Parathyroid adenoma (tissue), 2 donors: ENCODE measurements at regions not wholly inside any gene's neighbourhood (a gene's known extent, or its start where the extent isn't known, plus 50 kb on each side); places are given as distances from the start of the nearest gene placed in this dataset.
A peak's percentile ranks its signal among the peaks of the same experiment; 100 is the strongest.

Source experiments
- H2AFZ ChIP-seq: fragments of 300-600 bp; sonication (generic); one replicate; pipeline ENCODE4 v1.7.0; 2017; ENCODE audit warnings: antibody characterized with exemption, mild to moderate bottlenecking
- H3K27ac ChIP-seq: fragments of 300-600 bp; sonication (generic); one replicate; pipeline ENCODE4 v1.7.0; 2017
- H3K27me3 ChIP-seq: fragments of 300-600 bp; sonication (generic); one replicate; pipeline ENCODE4 v1.7.0; 2017; ENCODE audit warnings: low read length; ENCODE audit not compliant: control insufficient read depth, insufficient read depth
- H3K36me3 ChIP-seq: fragments of 300-600 bp; sonication (generic); one replicate; pipeline ENCODE4 v1.7.0; 2017; ENCODE audit warnings: low read length; ENCODE audit not compliant: control insufficient read depth, insufficient read depth
- H3K4me1 ChIP-seq: fragments of 300-600 bp; sonication (generic); one replicate; pipeline ENCODE4 v1.7.0; 2017; ENCODE audit warnings: control low read depth
- H3K4me2 ChIP-seq: fragments of 300-600 bp; sonication (generic); one replicate; pipeline ENCODE4 v1.7.0; 2017; ENCODE audit warnings: low read length
- H3K4me3 ChIP-seq: fragments of 300-600 bp; sonication (generic); one replicate; pipeline ENCODE4 v1.7.0; 2017; ENCODE audit warnings: low read depth, low read length
- H3K79me2 ChIP-seq: fragments of 300-600 bp; sonication (generic); one replicate; pipeline ENCODE4 v1.7.0; 2017; ENCODE audit warnings: control low read depth
- H3K9ac ChIP-seq: fragments of 300-600 bp; sonication (generic); one replicate; pipeline ENCODE4 v1.7.0; 2017; ENCODE audit warnings: mild to moderate bottlenecking
- H3K9me3 ChIP-seq: fragments of 300-600 bp; sonication (generic); one replicate; pipeline ENCODE4 v1.7.0; 2017; ENCODE audit warnings: low read length; ENCODE audit not compliant: control insufficient read depth
- TF ChIP-seq, protein P1 (sequence below): fragments of 300-600 bp; sonication (generic); IDR thresholded peaks from one replicate; pipeline ENCODE4 v1.7.0; 2017; ENCODE audit warnings: antibody characterized with exemption, mild to moderate bottlenecking
- donor health status: primary hyperparathyroidism.

DNA sequence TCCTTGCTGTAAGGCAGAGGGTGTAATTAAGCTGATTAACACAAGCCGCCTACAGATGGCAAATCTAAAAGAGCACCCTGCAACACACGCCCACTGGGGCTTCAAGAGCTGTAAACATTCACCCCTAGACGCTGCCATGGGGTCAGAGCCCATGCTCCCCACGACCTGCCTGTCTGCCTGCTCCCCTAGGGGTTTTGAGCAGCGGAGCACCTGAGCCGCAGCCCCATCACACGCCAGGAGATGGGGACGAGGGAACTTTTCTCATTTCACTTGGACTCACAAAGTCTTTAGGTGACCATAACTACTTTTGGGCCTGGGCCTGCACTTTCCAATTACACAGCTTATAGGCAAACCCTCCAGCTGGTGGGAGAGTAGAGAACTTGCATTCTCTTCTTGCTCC is 99.0 kb upstream of the SOX4 start:
- Histone ChIP-seq H3K36me3 (no peaks in the 10 kb centered on the region), H2AFZ (no peak overlapping the region), H3K4me3 (no peak overlapping the region), H3K9me3 (no peaks in the 10 kb centered on the region), H3K27ac (no peak overlapping the region), H3K4me1 (no peaks in the 10 kb centered on the region), H3K9ac (no peak overlapping the region), H3K27me3 (no peaks in the 10 kb centered on the region), H3K4me2 (no peak overlapping the region), H3K79me2 (no peaks in the 10 kb centered on the region)
- TF ChIP-seq, protein P1, sequence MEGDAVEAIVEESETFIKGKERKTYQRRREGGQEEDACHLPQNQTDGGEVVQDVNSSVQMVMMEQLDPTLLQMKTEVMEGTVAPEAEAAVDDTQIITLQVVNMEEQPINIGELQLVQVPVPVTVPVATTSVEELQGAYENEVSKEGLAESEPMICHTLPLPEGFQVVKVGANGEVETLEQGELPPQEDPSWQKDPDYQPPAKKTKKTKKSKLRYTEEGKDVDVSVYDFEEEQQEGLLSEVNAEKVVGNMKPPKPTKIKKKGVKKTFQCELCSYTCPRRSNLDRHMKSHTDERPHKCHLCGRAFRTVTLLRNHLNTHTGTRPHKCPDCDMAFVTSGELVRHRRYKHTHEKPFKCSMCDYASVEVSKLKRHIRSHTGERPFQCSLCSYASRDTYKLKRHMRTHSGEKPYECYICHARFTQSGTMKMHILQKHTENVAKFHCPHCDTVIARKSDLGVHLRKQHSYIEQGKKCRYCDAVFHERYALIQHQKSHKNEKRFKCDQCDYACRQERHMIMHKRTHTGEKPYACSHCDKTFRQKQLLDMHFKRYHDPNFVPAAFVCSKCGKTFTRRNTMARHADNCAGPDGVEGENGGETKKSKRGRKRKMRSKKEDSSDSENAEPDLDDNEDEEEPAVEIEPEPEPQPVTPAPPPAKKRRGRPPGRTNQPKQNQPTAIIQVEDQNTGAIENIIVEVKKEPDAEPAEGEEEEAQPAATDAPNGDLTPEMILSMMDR, result no peak

DNA sequence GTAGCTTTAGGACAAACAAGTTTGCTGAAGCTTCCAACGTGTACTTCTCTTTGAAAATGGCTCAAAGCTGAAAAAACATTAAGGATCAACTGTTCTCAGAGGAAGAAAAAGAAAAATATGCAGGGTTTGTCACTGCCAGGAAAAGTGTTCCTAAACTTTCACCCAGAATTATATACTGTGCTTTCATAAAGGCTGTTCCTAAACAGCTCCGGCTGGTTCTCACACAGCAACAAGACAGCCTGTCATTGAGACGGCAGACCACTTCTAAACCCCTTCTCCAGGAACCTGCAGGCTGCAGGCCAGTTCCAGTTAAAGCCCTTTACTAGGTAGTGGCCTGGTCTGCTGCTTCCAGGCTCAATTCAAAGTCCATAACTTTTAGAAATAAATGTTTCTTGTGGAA is 97.4 kb upstream of the SOX4 start:
- Histone ChIP-seq H3K36me3 (no peaks in the 10 kb centered on the region), H2AFZ (no peak overlapping the region), H3K9ac (no peak overlapping the region), H3K4me3 (no peak overlapping the region), H3K27me3 (no peaks in the 10 kb centered on the region), H3K9me3 (no peaks in the 10 kb centered on the region), H3K79me2 (no peaks in the 10 kb centered on the region), H3K4me2 (no peak overlapping the region), H3K27ac (no peak overlapping the region), H3K4me1 (no peaks in the 10 kb centered on the region)
- TF ChIP-seq, protein P1, result no peak

DNA sequence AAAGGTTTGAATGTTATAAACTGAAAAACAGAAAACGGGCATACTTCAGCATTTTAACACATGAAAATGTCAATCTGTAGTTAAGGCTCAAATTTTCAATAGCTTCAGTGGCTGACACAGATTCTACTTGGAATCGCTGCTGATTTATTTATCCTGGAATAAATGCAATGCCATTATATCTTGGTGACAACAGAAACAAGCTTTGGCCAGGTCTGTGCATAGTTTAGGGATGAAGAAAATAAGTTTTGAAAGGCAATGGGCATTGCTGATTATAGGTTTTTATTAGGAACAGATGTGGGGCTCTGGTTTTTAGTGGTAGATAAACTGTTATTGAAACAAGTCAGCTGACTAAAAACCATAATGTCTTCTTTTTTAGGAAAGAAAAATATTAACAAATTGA is 96.8 kb upstream of the SOX4 start:
- no peak overlapping the region for H3K4me3 ChIP-seq
- no peaks in the 10 kb centered on the region for H3K9me3 ChIP-seq
- H3K36me3 ChIP-seq, result no peaks in the 10 kb centered on the region
- H2AFZ ChIP-seq, result no peak overlapping the region
- H3K4me1 ChIP-seq, result no peaks in the 10 kb centered on the region
- TF ChIP-seq, protein P1, result no peak
- no peak overlapping the region for H3K27ac ChIP-seq
- H3K79me2 ChIP-seq, result no peaks in the 10 kb centered on the region
- no peak overlapping the region for H3K9ac ChIP-seq
- H3K27me3 ChIP-seq, result no peaks in the 10 kb centered on the region
- no peak overlapping the region for H3K4me2 ChIP-seq

DNA sequence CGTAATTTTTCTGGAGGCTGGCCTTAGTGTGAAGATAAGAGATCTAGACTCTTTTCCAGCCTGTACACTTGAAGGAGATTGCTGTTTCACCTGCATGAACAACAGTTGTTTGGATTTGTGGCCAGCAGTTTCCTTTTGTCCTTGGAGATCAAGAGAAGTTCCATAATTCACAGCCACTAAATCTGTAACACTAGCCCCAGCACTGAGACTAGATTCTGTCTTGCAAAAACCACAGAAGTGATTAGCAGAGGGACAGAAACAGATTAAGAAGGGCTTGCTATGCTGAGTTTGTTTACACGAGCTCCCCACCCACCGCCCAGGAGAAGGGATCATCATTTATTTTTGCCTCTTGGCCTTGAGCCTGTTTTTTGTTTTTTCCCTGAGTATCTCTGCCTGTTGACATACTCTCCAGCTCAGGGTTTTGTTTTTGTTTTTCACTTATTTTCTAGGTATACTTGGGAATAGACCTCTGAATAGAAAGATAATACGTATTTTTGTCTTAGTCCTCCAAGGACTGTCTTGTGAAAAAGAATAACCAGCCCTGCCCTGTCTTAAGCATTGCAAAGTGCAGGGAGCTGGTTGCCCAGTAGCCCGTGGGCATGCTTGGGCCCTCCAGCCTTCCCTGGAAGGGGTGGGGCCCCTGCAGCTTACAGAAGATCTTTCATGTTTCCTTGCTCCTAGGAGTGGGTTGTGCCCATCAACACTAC is 93.1 kb upstream of the SOX4 start:
- no peaks in the 10 kb centered on the region for H3K79me2 ChIP-seq
- H3K4me3 ChIP-seq, result no peak overlapping the region
- no peak overlapping the region for H3K4me2 ChIP-seq
- TF ChIP-seq, protein P1, result no peak
- no peaks in the 10 kb centered on the region for H3K9me3 ChIP-seq
- no peak overlapping the region for H3K9ac ChIP-seq
- H3K4me1 ChIP-seq, result no peaks in the 10 kb centered on the region
- no peaks in the 10 kb centered on the region for H3K27me3 ChIP-seq
- no peak overlapping the region for H3K27ac ChIP-seq
- H2AFZ ChIP-seq, result peak overlapping the region; percentile 24
- H3K36me3 ChIP-seq, result no peaks in the 10 kb centered on the region

DNA sequence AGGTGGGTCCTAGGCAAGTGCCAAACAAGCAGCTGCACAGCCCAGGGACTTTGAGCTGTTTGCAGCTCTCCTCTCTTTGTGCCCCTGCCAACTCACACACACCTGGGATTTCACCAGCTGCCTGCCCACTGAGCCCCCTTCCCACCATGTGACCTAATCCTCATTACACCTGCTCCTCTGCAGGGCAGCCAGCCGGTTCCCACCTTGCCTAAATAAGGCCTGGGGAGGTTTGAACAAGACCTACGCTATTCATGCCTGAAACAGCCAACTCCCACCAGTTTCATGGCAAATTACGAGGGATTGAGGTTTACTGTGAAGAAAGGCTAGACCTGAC is 92.6 kb upstream of the SOX4 start:
- Histone ChIP-seq H3K4me3 (no peak overlapping the region), H3K4me2 (no peak overlapping the region), H2AFZ (no peak overlapping the region), H3K4me1 (no peaks in the 10 kb centered on the region), H3K36me3 (no peaks in the 10 kb centered on the region), H3K79me2 (no peaks in the 10 kb centered on the region), H3K9me3 (no peaks in the 10 kb centered on the region), H3K27ac (no peak overlapping the region), H3K27me3 (no peaks in the 10 kb centered on the region), H3K9ac (no peak overlapping the region)
- TF ChIP-seq, protein P1, result no peak
